Activated naive CD4-positive, alpha-beta T cell treated with anti-CD3 and anti-CD28 coated beads, Interleukin-2, amount 50 U/mL, for 16 hours (primary cell): ENCODE measurements at regions not wholly inside any gene's neighbourhood (a gene's known extent, or its start where the extent isn't known, plus 50 kb on each side); places are given as distances from the start of the nearest gene placed in this dataset.

ENCODE experiments used
- DNase-seq: peaks from one replicate; pipeline ENCODE4 v3.0.0-alpha.2; 2020

DNA sequence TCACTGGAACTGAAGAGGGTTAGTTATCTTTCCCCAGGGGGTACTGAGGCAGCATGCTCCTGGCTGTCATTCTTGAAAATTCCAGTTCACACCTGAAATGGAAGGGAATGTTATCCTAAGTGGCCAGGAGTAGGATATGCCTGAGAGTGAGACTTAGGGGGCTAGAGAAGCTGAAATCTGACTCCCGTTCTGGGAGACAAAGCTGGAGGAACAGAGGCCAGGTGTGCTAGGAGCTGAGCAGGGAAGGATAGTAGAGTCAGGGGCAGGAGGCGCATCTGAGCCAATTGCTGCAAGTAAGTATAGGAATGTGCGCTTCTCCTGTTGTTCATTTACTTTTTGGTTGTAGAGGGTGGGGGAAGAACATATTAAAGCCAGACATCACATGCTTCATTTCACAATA, 58.1 kb upstream of the KIAA1217 start:
- no peak for DNase-seq

GRCh38 chr10:24152270-24152669, 56.7 kb upstream of the KIAA1217 start:
- DNase-seq, result no peak

GRCh38 chr10:24153031-24153430, 55.9 kb upstream of the KIAA1217 start:
- no peak for DNase-seq

DNA sequence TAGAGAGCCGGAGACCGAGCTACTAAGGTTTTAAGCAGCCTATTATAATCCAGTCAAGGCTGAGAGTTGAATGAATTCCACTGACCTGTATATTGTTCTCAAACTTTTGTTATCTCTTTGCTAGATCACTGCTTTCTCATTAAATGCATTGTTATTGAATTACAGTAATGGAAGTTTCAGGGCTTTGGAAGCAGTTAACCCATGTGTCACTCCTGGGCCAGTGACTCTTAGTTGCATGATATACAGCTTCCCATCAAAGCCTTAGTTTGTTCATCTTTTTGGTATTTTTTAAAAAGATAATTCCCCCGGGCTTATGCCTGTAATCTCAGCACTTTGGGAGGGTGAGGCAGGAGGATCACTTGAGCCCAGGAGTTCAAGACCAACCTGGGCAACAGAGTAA, 55.4 kb upstream of the KIAA1217 start:
- no peak for DNase-seq

GRCh38 chr10:24156686-24157085, 52.3 kb upstream of the KIAA1217 start:
- DNase-seq, result no peak

DNA sequence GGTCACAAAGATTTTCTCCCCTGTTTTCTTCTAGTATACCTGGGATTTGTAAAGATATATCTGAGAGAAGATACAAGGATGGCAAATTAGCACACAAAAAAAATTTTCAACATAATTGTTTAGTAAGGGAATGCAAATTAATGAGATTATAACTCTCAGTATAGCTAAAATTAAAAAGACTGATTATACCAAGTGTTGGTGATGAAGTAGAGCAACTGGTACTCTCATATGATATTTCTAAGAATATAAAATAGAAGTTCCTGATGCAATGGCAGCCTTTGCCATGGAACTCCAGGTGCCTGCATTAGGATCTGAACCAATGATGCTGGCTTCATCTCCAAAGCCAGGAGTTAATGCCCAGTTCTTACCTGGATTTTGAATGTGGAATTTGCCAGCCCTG, 51.4 kb upstream of the KIAA1217 start:
- DNase-seq, result no peak
